Esophagus muscularis mucosa (tissue), 3 donors: ENCODE measurements at regions not wholly inside any gene's neighbourhood (a gene's known extent, or its start where the extent isn't known, plus 50 kb on each side); places are given as distances from the start of the nearest gene placed in this dataset.

Source experiments
- POLR2A ChIP-seq: fragments of 450-650 bp; IDR thresholded peaks from one replicate; pipeline ENCODE4 v1.6.1; 2017; ENCODE audit warnings: antibody characterized with exemption, moderate library complexity, mild to moderate bottlenecking, low read depth
- POLR2AphosphoS5 ChIP-seq, 2 donors: sonication (generic); formaldehyde crosslinking; IDR thresholded peaks; one replicate each; pipeline ENCODE4 v1.6.1; 2017; ENCODE audit warnings: antibody characterized with exemption in 2 of 2
- TF ChIP-seq, protein P1 (sequence below), 3 experiments: fragments of 200-600 bp in 2 of 3; fragments of 450-650 bp in 1 of 3; sonication (generic) in 2 of 3; IDR thresholded peaks; one replicate each; pipeline ENCODE4 v1.5.1; 2017 to 2019; ENCODE audit warnings: antibody characterized with exemption in 3 of 3, mild to moderate bottlenecking in 2 of 3, moderate library complexity in 1 of 3

DNA sequence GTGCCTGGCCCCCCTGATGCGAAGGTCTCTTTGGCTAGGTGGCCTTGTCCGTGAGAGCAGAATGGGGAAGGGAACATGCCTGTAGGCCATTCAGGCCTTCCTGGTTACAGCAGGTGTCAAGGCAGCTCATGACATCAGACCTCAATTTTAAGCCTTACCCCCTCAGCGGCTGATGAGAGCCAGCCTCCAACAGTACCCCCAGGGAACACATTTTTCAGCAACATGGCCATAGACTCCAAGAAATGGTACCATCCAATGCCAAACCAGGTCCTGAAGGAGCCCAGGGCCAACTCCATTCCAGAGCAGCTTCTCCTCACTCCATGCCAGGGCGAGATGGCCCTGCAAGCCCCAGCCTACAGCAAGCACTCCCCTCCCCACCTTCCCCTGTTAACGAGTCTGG lies 199.2 kb downstream of the SMAD2 start:
- TF ChIP-seq, protein P1, sequence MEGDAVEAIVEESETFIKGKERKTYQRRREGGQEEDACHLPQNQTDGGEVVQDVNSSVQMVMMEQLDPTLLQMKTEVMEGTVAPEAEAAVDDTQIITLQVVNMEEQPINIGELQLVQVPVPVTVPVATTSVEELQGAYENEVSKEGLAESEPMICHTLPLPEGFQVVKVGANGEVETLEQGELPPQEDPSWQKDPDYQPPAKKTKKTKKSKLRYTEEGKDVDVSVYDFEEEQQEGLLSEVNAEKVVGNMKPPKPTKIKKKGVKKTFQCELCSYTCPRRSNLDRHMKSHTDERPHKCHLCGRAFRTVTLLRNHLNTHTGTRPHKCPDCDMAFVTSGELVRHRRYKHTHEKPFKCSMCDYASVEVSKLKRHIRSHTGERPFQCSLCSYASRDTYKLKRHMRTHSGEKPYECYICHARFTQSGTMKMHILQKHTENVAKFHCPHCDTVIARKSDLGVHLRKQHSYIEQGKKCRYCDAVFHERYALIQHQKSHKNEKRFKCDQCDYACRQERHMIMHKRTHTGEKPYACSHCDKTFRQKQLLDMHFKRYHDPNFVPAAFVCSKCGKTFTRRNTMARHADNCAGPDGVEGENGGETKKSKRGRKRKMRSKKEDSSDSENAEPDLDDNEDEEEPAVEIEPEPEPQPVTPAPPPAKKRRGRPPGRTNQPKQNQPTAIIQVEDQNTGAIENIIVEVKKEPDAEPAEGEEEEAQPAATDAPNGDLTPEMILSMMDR (IDR thresholded peaks at IDR 0.05): no peak
- TF ChIP-seq POLR2A (no peak), POLR2AphosphoS5 (IDR thresholded peaks at IDR 0.05) (no peak)
